Keratinocyte (primary cell): ENCODE measurements at regions not wholly inside any gene's neighbourhood (a gene's known extent, or its start where the extent isn't known, plus 50 kb on each side); places are given as distances from the start of the nearest gene placed in this dataset.

Source experiments
- CTCF ChIP-seq, 3 experiments: IDR thresholded peaks in 1 of 3; conservative IDR thresholded peaks in 1 of 3; optimal IDR thresholded peaks in 1 of 3; 2 replicates in 2 of 3; 3 replicates in 1 of 3; pipeline versions ENCODE3 to v1.5.1; 2011; ENCODE audit warnings: low read length in 3 of 3, mild to moderate bottlenecking in 3 of 3, moderate library complexity in 2 of 3, control low read depth in 1 of 3, inconsistent platforms in 1 of 3; ENCODE audit not compliant: insufficient read depth in 2 of 3; ENCODE audit errors: extremely low read depth in 1 of 3
- EZH2 ChIP-seq: IDR thresholded peaks from one replicate; pipeline ENCODE4 v1.6.1; 2012; ENCODE audit warnings: inconsistent platforms, mild to moderate bottlenecking, low read length, moderate library complexity

- TF ChIP-seq CTCF (optimal IDR thresholded peaks at IDR 0.05 in 1 of 3, IDR thresholded peaks at IDR 0.05 in 1 of 3, conservative IDR thresholded peaks at IDR 0.05 in 1 of 3; ENCODE audit: extremely low read depth in 1 of 3, insufficient read depth in 2 of 3, low read length in 3 of 3) (no peak), EZH2 (no peak)
Measured at GRCh38 chr4:181193131-181193930, 1049.9 kb upstream of the TENM3 start.
